Testis (tissue), 2 donors: ENCODE measurements at regions not wholly inside any gene's neighbourhood (a gene's known extent, or its start where the extent isn't known, plus 50 kb on each side); places are given as distances from the start of the nearest gene placed in this dataset.
"Not testable (repeated sequence)": the region's sequence is repeated elsewhere in the genome, so short reads cannot be mapped to it uniquely, and the experiment has no call there.

Experiments
- POLR2A ChIP-seq: fragments of 450-650 bp; IDR thresholded peaks from one replicate; pipeline ENCODE4 v1.6.1; 2017; ENCODE audit warnings: antibody characterized with exemption, mild to moderate bottlenecking, moderate library complexity
- TF ChIP-seq, protein P1 (sequence below), 3 experiments: fragments of 450-650 bp in 2 of 3; fragments of 200-600 bp in 1 of 3; sonication (generic) in 1 of 3; IDR thresholded peaks; one replicate each; pipeline ENCODE4 v1.5.1; 2016 to 2019; ENCODE audit warnings: antibody characterized with exemption in 3 of 3, mild to moderate bottlenecking in 2 of 3, moderate library complexity in 1 of 3

- TF ChIP-seq, protein P1, sequence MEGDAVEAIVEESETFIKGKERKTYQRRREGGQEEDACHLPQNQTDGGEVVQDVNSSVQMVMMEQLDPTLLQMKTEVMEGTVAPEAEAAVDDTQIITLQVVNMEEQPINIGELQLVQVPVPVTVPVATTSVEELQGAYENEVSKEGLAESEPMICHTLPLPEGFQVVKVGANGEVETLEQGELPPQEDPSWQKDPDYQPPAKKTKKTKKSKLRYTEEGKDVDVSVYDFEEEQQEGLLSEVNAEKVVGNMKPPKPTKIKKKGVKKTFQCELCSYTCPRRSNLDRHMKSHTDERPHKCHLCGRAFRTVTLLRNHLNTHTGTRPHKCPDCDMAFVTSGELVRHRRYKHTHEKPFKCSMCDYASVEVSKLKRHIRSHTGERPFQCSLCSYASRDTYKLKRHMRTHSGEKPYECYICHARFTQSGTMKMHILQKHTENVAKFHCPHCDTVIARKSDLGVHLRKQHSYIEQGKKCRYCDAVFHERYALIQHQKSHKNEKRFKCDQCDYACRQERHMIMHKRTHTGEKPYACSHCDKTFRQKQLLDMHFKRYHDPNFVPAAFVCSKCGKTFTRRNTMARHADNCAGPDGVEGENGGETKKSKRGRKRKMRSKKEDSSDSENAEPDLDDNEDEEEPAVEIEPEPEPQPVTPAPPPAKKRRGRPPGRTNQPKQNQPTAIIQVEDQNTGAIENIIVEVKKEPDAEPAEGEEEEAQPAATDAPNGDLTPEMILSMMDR (IDR thresholded peaks at IDR 0.05): not testable (repeated sequence)
- TF ChIP-seq POLR2A: not testable (repeated sequence)
Measured at GRCh38 chr13:55178582-55178981, 1962.1 kb upstream of the PRR20A start.
